ENCODE measurements at regions not wholly inside any gene's neighbourhood (a gene's known extent, or its start where the extent isn't known, plus 50 kb on each side); places are given as distances from the start of the nearest gene placed in this dataset.
"Not testable (repeated sequence)": the region's sequence is repeated elsewhere in the genome, so short reads cannot be mapped to it uniquely, and the experiment has no call there.

- DNase-seq (ENCODE audit: low spot score): peak; percentile 79
Observed at GRCh38 chr3:28575746-28576613, 227.4 kb upstream of the AZI2 start.

- peak; percentile 53 for DNase-seq (ENCODE audit: low spot score)
Observed at GRCh38 chr3:28576614-28577200, 228.1 kb upstream of the AZI2 start.

GRCh38 chr3:28577941-28578500, 229.4 kb upstream of the AZI2 start:
- DNase-seq (ENCODE audit: low spot score): no peak

DNA sequence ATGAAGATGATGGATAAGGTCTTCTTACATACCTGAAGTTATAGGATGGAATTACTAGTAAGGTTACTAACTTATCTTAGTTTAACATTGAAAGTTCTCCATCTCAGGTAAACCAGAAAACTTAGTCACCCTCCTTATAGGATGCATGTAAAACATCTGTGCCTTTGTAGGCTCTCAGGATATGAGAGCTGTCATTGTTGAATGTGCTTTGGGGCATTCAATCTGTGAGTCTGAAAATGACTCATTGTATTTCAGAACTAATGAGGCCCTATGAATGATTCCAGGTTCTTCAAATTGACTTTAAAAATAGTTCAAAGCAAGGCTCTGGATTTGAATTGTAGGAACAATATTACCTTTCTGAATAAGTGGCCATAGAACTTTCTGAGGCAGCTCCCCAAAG, 237.7 kb upstream of the AZI2 start:
- DNase-seq (ENCODE audit: low spot score): no peak

DNA sequence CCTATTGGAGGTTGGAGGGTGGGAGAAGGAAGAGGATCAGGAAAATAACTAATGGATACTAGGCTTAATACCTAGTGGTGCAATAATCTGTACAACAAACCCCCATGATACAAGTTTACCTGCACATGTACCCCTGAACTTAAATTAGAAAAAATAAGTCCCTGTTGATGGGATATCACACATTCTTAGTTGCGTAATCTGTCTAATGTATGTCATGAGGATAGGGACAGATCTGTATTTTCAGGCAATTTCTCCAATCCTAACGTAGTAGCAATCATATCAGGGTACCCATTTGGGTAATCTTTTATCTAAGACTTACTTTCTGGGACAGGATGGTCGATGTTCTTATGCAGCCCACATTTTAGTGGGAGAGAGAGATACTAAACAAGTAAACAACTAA, 239.1 kb upstream of the AZI2 start:
- no peak for DNase-seq (ENCODE audit: low spot score)

- DNase-seq (ENCODE audit: low spot score): no peak
Observed at GRCh38 chr3:28590216-28590615, 241.6 kb upstream of the AZI2 start.

DNA sequence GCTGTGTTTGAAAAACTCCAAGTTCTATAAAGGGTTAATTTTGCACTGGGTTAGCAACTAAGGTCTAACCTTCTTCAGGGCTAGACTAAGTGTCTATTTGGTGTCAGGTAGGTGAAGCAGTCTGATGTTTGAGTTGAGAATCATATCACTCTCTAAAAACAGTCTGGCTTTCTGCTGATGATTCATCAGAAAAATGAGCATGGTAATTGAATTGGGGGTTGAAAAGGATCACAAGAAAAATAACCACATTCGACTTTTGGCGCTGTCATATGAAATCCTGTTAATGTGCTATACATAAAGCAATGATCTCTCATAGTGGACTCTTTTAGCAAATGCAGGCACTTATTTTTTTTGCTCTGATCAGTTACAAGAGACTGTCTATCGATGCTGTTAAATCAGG, 242.2 kb upstream of the AZI2 start:
- DNase-seq (ENCODE audit: low spot score): no peak

DNA sequence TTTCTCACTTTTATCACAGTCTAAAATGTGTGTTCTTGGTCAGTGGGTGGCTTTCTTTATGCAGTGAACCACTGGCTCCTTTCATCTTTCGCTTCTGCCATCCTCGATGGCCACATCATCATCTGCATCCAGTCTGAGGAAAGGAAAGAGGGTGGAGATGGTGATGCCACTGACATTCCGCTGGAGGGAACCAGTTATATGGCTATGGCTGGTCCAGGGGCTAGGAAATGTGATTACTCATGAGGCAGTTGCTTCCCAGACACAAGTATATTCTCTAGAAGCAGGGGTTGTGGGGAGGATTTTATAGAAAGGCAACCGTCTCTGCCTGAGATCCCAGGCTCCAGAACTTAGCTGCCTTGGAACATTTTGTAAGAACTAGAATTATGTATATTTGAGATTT, 246.7 kb upstream of the AZI2 start:
- no peak for DNase-seq (ENCODE audit: low spot score)

DNA sequence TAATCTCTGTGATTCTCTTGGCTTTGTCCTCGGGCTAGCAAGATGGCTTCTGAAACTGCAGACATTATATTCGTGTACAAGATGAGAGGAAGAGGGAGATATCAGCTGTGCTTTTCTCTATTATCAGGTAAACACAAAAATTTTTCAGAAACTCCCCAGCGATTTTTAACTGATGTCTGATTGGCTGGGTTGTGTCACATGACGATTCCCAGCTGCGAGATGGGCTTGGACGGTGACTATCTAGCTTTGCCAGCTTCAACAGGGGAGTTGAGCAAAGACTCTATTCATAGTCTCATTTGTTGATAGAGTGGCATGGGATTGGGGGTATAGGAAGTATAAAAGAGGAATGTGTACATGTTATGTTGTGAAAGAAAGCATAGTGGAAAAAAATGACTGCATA, 248.8 kb upstream of the AZI2 start:
- DNase-seq (ENCODE audit: low spot score): no peak

- no peak for DNase-seq (ENCODE audit: low spot score)
Observed at GRCh38 chr3:28598165-28598564, 249.5 kb upstream of the AZI2 start.

GRCh38 chr3:28601291-28601690, 252.7 kb upstream of the AZI2 start:
- no peak for DNase-seq (ENCODE audit: low spot score)

DNA sequence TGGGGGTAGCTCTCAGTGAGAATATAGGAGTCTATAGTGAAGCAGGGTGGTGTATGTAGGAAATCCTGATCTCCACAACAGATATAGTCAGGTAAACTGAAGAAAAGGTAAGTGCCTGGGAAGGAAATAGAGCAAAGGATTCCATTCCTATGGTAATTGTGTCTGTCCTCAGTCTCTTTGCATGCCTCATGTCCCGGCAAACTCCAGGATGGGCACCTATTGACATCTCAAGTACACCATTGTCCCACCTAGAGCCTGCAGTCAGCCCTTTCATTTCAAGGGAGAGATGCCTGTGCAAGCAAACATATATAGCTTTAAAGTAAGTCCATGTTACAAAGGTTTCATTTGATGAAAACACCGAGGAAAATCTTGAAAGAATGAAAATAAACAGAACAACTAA, 257.7 kb upstream of the AZI2 start:
- no peak for DNase-seq (ENCODE audit: low spot score)

- no peak for DNase-seq (ENCODE audit: low spot score)
Observed at GRCh38 chr3:28612232-28612631, 263.6 kb upstream of the AZI2 start.

GRCh38 chr3:28613511-28614106, 265.0 kb upstream of the AZI2 start:
- no peak for DNase-seq (ENCODE audit: low spot score)

GRCh38 chr3:28615071-28615470, 266.4 kb upstream of the AZI2 start:
- DNase-seq (ENCODE audit: low spot score): no peak

DNA sequence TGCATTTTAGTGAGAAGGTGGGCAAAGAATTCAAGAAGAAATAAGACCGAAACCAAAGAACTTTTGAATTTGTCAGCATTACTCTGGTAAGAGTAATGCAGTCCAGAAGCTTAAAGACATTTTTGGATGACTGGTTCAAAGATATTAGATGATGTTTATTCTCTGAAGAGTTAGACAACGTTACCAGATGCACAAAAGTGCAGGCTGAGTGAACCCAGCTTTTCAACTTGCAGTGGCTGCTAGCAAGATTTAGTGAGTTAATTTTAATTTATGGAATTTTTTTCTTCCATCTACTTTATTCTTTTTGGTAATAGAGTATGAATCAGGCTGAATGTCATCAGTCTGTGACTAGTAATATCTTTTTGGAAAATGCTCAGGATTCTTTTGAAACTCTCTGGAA, 267.3 kb upstream of the AZI2 start:
- DNase-seq (ENCODE audit: low spot score): no peak

GRCh38 chr3:28617821-28618220, 269.2 kb upstream of the AZI2 start:
- no peak for DNase-seq (ENCODE audit: low spot score)

- no peak for DNase-seq (ENCODE audit: low spot score)
Observed at GRCh38 chr3:28623106-28623505, 274.5 kb upstream of the AZI2 start.

GRCh38 chr3:28624084-28624483, 275.5 kb upstream of the AZI2 start:
- DNase-seq (ENCODE audit: low spot score): no peak

GRCh38 chr3:28627843-28628242, 279.2 kb upstream of the AZI2 start:
- not testable (repeated sequence) for DNase-seq (ENCODE audit: low spot score)

DNA sequence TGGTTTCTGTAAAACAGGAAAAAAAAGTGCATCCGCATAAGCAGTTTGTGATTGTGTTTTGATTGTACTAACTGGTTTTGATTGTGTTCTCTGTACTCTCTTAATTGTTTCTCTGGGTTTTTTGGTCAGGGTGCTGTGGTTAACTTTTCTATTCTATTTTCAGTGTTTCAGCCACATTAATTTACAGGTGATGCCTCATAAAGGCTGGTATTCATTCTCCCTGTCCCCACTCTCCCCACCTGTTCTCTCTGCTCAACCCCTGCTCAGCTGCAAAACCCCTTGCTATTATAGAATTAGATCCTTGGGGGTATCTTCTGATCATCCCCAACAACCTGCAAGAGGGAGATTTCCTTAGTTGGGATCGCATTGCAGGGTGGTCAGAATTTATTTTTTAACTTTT, 285.4 kb upstream of the AZI2 start:
- no peak for DNase-seq (ENCODE audit: low spot score)

GRCh38 chr3:28637742-28638141, 289.1 kb upstream of the AZI2 start:
- no peak for DNase-seq (ENCODE audit: low spot score)

DNA sequence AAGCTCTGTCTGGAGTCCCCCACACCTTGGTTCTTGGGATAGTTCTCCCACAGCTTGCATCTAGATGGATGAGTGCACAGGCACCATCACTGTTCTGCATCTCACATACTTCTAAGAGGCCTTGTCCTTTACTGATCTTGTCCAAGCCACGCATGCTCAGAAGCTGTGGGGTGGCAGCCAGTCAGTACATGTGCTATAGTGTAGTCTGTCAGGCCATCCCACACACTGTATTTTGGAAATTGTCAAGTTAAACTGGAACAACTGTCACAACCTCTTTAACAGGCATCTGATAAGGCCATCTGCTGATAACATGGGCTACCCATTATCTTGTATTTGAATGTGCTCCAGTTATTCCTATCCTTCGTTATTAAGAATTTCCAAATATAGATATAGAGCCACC, 296.5 kb upstream of the AZI2 start:
- DNase-seq (ENCODE audit: low spot score): no peak
